SK-N-DZ (cell line): ENCODE measurements at regions not wholly inside any gene's neighbourhood (a gene's known extent, or its start where the extent isn't known, plus 50 kb on each side); places are given as distances from the start of the nearest gene placed in this dataset.

Experiments
- DNase-seq: peaks from one replicate; pipeline ENCODE4 v3.0.0-alpha.2; 2015; ENCODE audit warnings: low spot score

DNA sequence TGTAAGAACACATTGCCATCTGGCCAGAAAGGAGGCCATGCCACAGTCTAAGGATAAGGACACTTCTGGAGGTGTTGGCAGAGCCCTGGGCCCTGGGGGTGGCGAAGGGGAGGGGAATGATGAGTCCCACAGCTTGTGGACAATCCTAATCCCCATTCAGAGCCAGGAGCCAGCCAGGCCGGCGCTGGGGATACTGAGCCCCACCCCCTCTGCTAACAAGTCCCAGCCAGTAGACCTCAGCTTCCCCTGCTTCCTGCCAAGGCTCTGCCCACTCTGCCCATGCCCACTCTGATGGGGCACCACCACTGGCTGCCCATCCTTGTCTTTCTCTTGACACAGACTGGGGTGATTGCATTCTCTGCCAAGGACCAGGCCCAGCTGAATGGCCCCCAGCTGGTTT, 71.9 kb downstream of the NAV1 start:
- no peak for DNase-seq

DNA sequence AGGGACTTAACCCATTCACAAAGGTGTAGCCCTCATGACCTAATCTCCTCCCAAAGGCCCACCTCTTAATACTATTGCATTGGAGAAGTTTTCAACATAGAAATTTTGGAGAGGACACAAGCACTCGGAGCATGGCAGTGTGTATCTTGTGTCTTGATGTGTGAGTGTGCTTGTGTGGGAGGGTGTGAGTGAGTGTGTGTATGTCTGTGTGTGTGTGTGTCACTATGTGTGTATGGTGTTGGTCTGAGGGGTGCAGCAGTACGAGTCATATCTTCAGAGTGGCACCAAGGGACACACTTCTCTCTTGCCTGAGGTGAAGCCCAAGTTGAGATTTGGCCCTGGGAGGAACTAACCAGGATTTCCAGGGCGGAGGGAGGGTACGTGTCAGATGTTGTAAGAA, 73.7 kb downstream of the NAV1 start:
- no peak for DNase-seq

DNA sequence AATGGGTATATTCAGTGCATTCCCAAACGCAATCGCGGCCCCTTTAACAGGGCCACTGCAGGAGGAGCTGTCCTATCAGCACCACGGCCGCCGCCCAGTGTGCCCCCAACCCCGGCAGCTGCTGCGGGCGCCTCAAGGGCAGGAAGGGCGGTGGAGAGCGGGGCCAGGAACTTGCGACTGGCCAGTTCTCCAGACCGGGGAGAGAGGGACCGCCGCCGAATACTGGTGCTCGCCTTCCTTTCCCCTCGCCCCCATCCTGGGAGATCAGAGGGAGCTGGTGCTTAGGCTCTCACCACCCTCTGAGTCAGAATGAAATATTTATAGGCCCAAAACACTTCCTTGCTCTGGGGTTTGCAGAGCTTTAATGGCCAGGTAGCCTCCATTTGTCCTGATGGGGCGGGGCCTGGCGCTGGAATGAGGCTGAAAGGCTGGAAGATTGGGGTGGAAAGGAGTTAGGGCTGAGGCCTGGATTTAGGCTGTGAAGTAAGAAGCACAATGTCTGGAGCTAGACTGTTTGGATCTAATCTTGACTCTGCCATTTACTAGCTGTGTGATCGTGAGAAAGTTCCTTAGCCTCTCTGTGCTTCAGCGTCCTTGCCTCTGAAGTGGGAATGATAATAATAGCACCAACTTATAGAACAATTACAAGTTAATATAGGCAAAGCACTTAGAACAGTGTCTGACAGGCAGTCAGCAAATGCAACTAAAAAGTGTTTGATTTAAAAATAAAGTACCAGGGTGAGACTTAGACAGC, 75.5 kb downstream of the NAV1 start:
- DNase-seq = no peak

GRCh38 chr1:201617157-201617556, 78.2 kb downstream of the NAV1 start:
- no peak for DNase-seq

GRCh38 chr1:201618389-201618788, 79.5 kb downstream of the NAV1 start:
- no peak for DNase-seq

DNA sequence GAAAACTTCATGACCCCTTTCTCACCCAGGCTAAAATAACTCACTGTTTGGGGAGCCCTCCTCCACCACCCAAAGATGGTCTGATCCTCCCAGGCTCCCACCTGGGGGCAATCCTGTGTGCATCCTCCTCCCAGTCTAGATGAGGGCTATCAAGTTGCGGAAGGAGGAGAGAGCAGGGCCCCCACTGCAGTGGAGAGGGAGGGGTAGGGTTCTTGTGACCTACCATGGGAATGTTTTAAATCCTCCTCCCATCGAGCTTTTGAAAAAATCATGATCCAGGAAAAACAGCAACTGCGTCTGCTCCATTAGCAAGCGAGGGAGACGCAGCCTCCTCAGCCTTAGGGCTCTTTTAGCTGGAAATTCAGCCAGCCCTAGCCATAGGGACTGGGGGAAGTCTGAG, 80.0 kb downstream of the NAV1 start:
- no peak for DNase-seq

DNA sequence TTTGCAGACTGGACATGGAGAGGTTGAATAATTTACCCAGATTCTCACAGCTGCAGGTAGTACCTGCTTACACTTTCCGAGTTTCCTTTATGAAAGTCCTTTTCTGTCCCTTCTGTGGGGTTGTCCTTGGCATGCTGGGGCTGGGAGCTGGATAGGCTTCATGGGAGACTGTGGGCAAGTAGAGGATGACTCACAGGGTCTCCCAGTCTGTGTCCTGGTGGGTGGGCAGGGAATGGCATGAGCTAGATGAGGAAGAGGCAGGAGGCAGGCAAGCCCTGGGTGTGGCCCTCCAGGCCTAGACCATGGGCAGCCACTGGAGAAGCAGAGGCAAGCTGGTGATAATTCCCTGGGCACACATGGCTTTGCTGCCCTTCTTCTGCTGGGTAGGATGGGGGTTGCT, 80.6 kb downstream of the NAV1 start:
- DNase-seq = no peak

DNA sequence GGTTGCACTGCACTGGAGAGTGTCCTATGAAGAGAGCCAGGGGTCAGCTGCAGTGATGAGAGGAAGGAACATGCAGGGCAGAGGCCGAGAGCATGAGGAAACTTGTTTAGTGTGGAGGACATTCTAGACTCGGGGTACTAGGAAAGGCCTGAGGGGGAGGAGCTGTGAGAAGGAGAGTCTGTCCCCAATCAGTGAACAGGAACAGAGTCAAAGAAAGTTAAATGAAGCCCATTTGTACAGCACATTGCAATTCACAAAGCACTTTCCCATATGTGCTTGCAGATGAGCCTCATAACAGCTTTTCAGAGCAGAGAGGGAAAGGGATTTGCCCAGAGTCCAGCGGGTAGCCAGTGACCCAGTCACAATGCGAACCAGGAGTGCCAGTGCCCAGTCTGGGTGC, 83.4 kb downstream of the NAV1 start:
- no peak for DNase-seq

- DNase-seq = no peak
These were observed 83.9 kb downstream of the NAV1 start for GRCh38 chr1:201622824-201623223.

- no peak for DNase-seq
These were observed 85.9 kb downstream of the NAV1 start for GRCh38 chr1:201624741-201625225.

- no peak for DNase-seq
These were observed 86.4 kb downstream of the NAV1 start for GRCh38 chr1:201625226-201625761.

DNA sequence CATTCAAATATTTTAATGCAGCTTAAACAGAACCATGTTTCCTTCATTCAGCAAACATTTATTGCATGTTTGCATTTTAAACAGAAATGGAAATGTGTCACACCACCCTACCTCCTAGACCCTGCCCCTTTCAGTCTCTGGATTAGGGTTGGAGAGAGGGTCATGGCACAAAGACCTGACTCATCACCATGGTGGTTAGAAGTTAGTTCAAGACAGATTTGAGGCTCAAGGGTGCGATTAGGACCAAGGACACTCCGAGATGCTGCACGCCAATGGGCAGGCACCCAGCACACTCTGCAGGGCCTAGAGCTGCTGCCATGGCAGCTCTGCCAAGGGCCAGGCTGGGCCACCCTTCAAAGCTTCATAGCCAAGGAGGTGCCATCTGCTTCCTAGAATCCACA, 86.9 kb downstream of the NAV1 start:
- DNase-seq = no peak

GRCh38 chr1:201626629-201627275, 87.8 kb downstream of the NAV1 start:
- no peak for DNase-seq

DNA sequence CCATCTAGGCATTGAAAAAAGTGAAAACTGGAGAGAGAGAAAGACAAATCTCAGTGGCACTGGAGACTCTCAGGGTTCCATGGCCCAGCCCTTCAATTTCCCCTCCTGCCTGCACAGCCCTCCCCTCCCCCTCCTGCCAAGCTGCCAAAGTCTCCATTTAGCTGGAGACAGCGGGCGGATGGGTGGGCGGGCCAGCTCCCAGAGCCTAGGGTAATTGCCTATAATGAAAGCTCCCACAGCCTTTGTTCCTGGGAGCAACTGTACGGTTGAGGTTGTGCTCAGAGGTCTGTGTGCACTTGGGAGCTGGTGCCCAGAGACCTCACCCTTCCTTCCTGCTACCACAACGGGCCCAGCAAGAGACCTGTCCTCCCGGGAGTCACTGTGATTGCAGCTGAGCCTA, 89.6 kb downstream of the NAV1 start:
- DNase-seq = no peak

GRCh38 chr1:201630582-201630981, 91.7 kb downstream of the NAV1 start:
- DNase-seq = no peak

DNA sequence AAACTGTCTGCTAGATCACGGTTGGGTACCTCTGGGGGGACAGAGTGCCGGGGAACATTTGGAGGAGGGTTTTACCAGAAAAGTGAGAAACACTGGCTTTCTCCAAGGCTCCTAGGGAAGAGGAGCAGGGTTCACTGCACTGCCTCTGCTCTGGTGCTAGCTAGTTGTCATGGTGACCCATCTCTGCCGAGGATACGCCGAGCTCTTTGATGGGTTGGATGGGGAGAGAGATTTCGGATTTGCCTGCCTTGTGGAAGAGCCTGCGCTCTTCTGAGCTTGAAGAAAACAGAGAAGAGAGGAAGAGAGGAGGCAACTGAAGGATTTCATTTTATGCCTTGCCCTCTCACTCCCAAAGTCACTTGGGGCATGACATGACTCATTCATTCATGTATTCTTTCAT, 92.1 kb downstream of the NAV1 start:
- DNase-seq = no peak

GRCh38 chr1:201632364-201632952, 93.5 kb downstream of the NAV1 start:
- no peak for DNase-seq

GRCh38 chr1:201633297-201633696, 94.4 kb downstream of the NAV1 start:
- DNase-seq = no peak

- DNase-seq = no peak
These were observed 94.9 kb downstream of the NAV1 start for GRCh38 chr1:201633811-201634210.

GRCh38 chr1:201634261-201634660, 95.3 kb downstream of the NAV1 start:
- no peak for DNase-seq

DNA sequence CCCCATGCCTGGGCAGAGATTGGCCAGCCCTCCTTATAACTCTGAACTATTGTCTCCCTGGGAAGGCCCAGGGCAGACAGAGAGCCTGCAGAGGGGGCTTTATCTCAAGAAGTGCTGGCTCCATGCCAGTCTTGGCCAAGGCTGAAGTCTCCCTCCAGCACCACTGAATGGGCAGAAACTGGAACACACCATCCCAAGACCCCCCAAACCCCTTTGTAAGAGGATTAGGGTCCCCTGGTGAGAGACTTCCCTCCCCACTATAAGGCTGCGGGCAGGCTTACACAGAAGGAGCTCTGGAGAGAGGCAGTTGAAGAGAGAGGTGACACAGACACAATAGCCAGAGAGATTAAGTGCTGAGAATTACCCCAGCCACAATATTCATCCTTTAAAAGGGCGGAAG, 97.2 kb downstream of the NAV1 start:
- DNase-seq = no peak

GRCh38 chr1:201636510-201636971, 97.6 kb downstream of the NAV1 start:
- DNase-seq = no peak
